ENCODE measurements at regions not wholly inside any gene's neighbourhood (a gene's known extent, or its start where the extent isn't known, plus 50 kb on each side); places are given as distances from the start of the nearest gene placed in this dataset.

DNA sequence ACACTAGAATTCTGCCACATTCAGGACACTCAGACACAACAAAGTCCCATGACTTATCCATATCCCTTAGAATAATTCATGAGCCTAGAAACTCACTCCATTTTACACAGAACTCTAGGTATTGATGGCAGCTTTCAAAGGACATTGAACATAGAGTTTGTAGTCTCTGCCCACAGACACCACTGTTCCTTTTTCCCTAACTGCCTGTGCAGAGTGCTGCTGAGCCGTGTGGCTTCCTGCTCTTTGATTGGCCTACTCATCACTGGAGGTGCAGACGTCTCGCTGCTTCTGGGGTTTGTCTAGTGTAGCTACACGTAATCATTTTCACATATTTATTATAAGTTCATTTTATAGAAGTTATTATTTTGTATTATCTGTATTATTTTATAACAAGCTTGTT, 407.6 kb downstream of the PREX1 start:
- no peak for TF ChIP-seq POLR2A (IDR thresholded peaks at IDR 0.05)
- TF ChIP-seq, protein P1, sequence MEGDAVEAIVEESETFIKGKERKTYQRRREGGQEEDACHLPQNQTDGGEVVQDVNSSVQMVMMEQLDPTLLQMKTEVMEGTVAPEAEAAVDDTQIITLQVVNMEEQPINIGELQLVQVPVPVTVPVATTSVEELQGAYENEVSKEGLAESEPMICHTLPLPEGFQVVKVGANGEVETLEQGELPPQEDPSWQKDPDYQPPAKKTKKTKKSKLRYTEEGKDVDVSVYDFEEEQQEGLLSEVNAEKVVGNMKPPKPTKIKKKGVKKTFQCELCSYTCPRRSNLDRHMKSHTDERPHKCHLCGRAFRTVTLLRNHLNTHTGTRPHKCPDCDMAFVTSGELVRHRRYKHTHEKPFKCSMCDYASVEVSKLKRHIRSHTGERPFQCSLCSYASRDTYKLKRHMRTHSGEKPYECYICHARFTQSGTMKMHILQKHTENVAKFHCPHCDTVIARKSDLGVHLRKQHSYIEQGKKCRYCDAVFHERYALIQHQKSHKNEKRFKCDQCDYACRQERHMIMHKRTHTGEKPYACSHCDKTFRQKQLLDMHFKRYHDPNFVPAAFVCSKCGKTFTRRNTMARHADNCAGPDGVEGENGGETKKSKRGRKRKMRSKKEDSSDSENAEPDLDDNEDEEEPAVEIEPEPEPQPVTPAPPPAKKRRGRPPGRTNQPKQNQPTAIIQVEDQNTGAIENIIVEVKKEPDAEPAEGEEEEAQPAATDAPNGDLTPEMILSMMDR (IDR thresholded peaks at IDR 0.05), result no peak
